Naive thymus-derived CD4-positive, alpha-beta T cell (primary cell): ENCODE measurements at regions not wholly inside any gene's neighbourhood (a gene's known extent, or its start where the extent isn't known, plus 50 kb on each side); places are given as distances from the start of the nearest gene placed in this dataset.

ENCODE experiments used
- ATAC-seq: fragments of 150-1000 bp; cut with Tn5 transposase; 2 replicates; pipeline ENCODE4 v1.10.0; 2021; ENCODE audit warnings: mild to moderate bottlenecking, moderate library complexity
- CTCF ChIA-PET: fragments of 350-600 bp; sonication (Branson Sonifier 250); formaldehyde crosslinking; loops from one replicate; lab custom pipeline; 2021; ENCODE audit warnings: antibody characterized with exemption; lab: Charles Lee
- POLR2A ChIA-PET: fragments of 350-600 bp; sonication (Branson Sonifier 250); formaldehyde crosslinking; loops from one replicate; lab custom pipeline; 2021; ENCODE audit warnings: antibody characterized with exemption, inconsistent platforms; lab: Charles Lee
- DNase-seq, 9 donors: peaks; one replicate each; pipeline versions ENCODE4 v3.0.0 to v3.0.0-alpha.2; 2020 to 2022; ENCODE audit warnings: mixed read lengths in 1 of 9
- H3K27ac ChIP-seq: one replicate; pipeline ENCODE4 v1.7.0; 2013; ENCODE audit warnings: mild to moderate bottlenecking, low read depth, low read length, moderate library complexity
- H3K27me3 ChIP-seq, 2 donors: one replicate each; pipeline ENCODE4 v1.7.0; 2013; ENCODE audit warnings: low read length in 2 of 2, mild to moderate bottlenecking in 2 of 2, moderate library complexity in 2 of 2; ENCODE audit not compliant: control insufficient read depth in 2 of 2, insufficient read depth in 2 of 2
- H3K36me3 ChIP-seq, 3 experiments: 1 replicate in 2 of 3; 2 replicates in 1 of 3; pipeline ENCODE4 v1.7.0; 2013; ENCODE audit warnings: low read length in 3 of 3, mild to moderate bottlenecking in 3 of 3, moderate library complexity in 1 of 3; ENCODE audit not compliant: insufficient read depth in 3 of 3, control insufficient read depth in 2 of 3
- H3K4me1 ChIP-seq, 2 donors: one replicate each; pipeline ENCODE4 v1.7.0; 2013; ENCODE audit warnings: low read length in 2 of 2, mild to moderate bottlenecking in 2 of 2, moderate library complexity in 1 of 2; ENCODE audit not compliant: control insufficient read depth in 2 of 2, insufficient read depth in 2 of 2
- H3K4me3 ChIP-seq: 2 replicates; pipeline ENCODE4 v1.7.0; 2013; ENCODE audit warnings: mild to moderate bottlenecking, low read length
- H3K9me3 ChIP-seq, 3 experiments: 1 replicate in 2 of 3; 2 replicates in 1 of 3; pipeline ENCODE4 v1.7.0; 2013; ENCODE audit warnings: low read length in 3 of 3; ENCODE audit not compliant: control insufficient read depth in 2 of 3
- H3K27ac Mint-ChIP-seq, 9 donors: one replicate each; pipeline ENCODE4 v1.8.0; 2020 to 2022; ENCODE audit warnings: mixed read lengths in 9 of 9, mild to moderate bottlenecking in 8 of 9, moderate library complexity in 5 of 9, inconsistent platforms in 2 of 9
- H3K27me3 Mint-ChIP-seq, 5 donors: one replicate each; pipeline ENCODE4 v1.8.0; 2021 to 2022; ENCODE audit warnings: mixed read lengths in 5 of 5, mild to moderate bottlenecking in 1 of 5
- H3K36me3 Mint-ChIP-seq, 5 donors: one replicate each; pipeline ENCODE4 v1.8.0; 2020 to 2022; ENCODE audit warnings: mixed read lengths in 5 of 5, mild to moderate bottlenecking in 3 of 5, inconsistent platforms in 1 of 5
- H3K4me1 Mint-ChIP-seq, 7 donors: one replicate each; pipeline ENCODE4 v1.8.0; 2020 to 2022; ENCODE audit warnings: mixed read lengths in 7 of 7, mild to moderate bottlenecking in 3 of 7, inconsistent platforms in 1 of 7
- H3K4me3 Mint-ChIP-seq, 10 donors: one replicate each; pipeline ENCODE4 v1.8.0; 2020 to 2022; ENCODE audit warnings: mild to moderate bottlenecking in 10 of 10, mixed read lengths in 10 of 10, moderate library complexity in 6 of 10, inconsistent platforms in 2 of 10
- H3K9me3 Mint-ChIP-seq, 11 donors: one replicate each; pipeline ENCODE4 v1.8.0; 2020 to 2022; ENCODE audit warnings: mixed read lengths in 11 of 11, mild to moderate bottlenecking in 4 of 11, inconsistent platforms in 1 of 11, moderate library complexity in 1 of 11
- intact Hi-C, 2 donors: fragments of 100-400 bp; cut with micrococcal nuclease; formaldehyde crosslinking; loops; one replicate each; pipeline ENCODE4 v1.15.1; 2023

- Mint-ChIP-seq H3K4me3 (no peak overlapping the region), H3K27me3 (peaks cover 0 to 4% (median 0%) of the 10 kb centered on the region in 5 donors), H3K9me3 (peaks cover 0 to 8% (median 0%) of the 10 kb centered on the region in 11 donors), H3K27ac (no peak overlapping the region), H3K4me1 (no peaks in the 10 kb centered on the region), H3K36me3 (no peaks in the 10 kb centered on the region)
- ChIA-PET POLR2A (no interaction called here), CTCF (no interaction called here)
- H3K36me3 ChIP-seq, result no peaks in the 10 kb centered on the region
- H3K4me3 ChIP-seq, result no peak overlapping the region
- no peaks in the 10 kb centered on the region for H3K9me3 ChIP-seq
- no peak for DNase-seq
- no peaks in the 10 kb centered on the region for H3K4me1 ChIP-seq
- H3K27me3 ChIP-seq, result no peaks in the 10 kb centered on the region
- intact Hi-C loops, result no loop called here
- H3K27ac ChIP-seq, result no peak overlapping the region
- no peak for ATAC-seq
Measured at GRCh38 chr1:218959784-218960183, 213.9 kb upstream of the LYPLAL1 start.

GRCh38 chr1:218964471-218965185 is 209.1 kb upstream of the LYPLAL1 start:
- DNase-seq (no peak), ATAC-seq (no peak)
- Histone ChIP-seq H3K36me3 (no peaks in the 10 kb centered on the region), H3K4me3 (no peak overlapping the region), H3K9me3 (no peaks in the 10 kb centered on the region), H3K27ac (no peak overlapping the region), H3K27me3 (no peaks in the 10 kb centered on the region), H3K4me1 (no peaks in the 10 kb centered on the region)
- ChIA-PET POLR2A (no interaction called here), CTCF (no interaction called here)
- Mint-ChIP-seq H3K4me3 (no peak overlapping the region), H3K27ac (no peak overlapping the region), H3K36me3 (no peaks in the 10 kb centered on the region), H3K9me3 (peaks cover 0 to 5% (median 2%) of the 10 kb centered on the region in 11 donors), H3K4me1 (no peaks in the 10 kb centered on the region), H3K27me3 (peaks cover 0 to 4% (median 0%) of the 10 kb centered on the region in 5 donors)
- intact Hi-C loops, result no loop called here

- Mint-ChIP-seq H3K27me3 (no peaks in the 10 kb centered on the region), H3K27ac (no peak overlapping the region), H3K9me3 (peaks cover 0 to 9% (median 2%) of the 10 kb centered on the region in 11 donors), H3K36me3 (no peaks in the 10 kb centered on the region), H3K4me1 (no peaks in the 10 kb centered on the region), H3K4me3 (no peak overlapping the region)
- H3K27ac ChIP-seq, result no peak overlapping the region
- ChIA-PET CTCF (no interaction called here), POLR2A (no interaction called here)
- no peaks in the 10 kb centered on the region for H3K4me1 ChIP-seq
- H3K9me3 ChIP-seq, result no peaks in the 10 kb centered on the region
- DNase-seq (no peak), ATAC-seq (no peak)
- H3K36me3 ChIP-seq, result no peaks in the 10 kb centered on the region
- H3K27me3 ChIP-seq, result no peaks in the 10 kb centered on the region
- intact Hi-C loops, result no loop called here
- H3K4me3 ChIP-seq, result no peak overlapping the region
Measured at GRCh38 chr1:218965821-218966220, 207.9 kb upstream of the LYPLAL1 start.

GRCh38 chr1:218967254-218967653 is 206.4 kb upstream of the LYPLAL1 start:
- H3K36me3 Mint-ChIP-seq, result no peaks in the 10 kb centered on the region
- no peak overlapping the region for H3K4me3 Mint-ChIP-seq
- H3K36me3 ChIP-seq, result no peaks in the 10 kb centered on the region
- no peaks in the 10 kb centered on the region for H3K9me3 ChIP-seq
- ATAC-seq (no peak), DNase-seq (no peak)
- ChIA-PET CTCF (no interaction called here), POLR2A (no interaction called here)
- H3K4me3 ChIP-seq, result no peak overlapping the region
- H3K4me1 Mint-ChIP-seq, result no peaks in the 10 kb centered on the region
- H3K4me1 ChIP-seq, result no peaks in the 10 kb centered on the region
- no peak overlapping the region for H3K27ac Mint-ChIP-seq
- H3K27me3 Mint-ChIP-seq, result no peaks in the 10 kb centered on the region
- H3K27ac ChIP-seq, result no peak overlapping the region
- peaks cover 0 to 9% (median 4%) of the 10 kb centered on the region in 11 donors for H3K9me3 Mint-ChIP-seq
- no peaks in the 10 kb centered on the region for H3K27me3 ChIP-seq
- intact Hi-C loops, result no loop called here

GRCh38 chr1:218967836-218968235 is 205.8 kb upstream of the LYPLAL1 start:
- Mint-ChIP-seq H3K4me1 (no peaks in the 10 kb centered on the region), H3K36me3 (no peaks in the 10 kb centered on the region), H3K4me3 (no peak overlapping the region), H3K27me3 (no peaks in the 10 kb centered on the region), H3K27ac (no peak overlapping the region), H3K9me3 (peaks cover 0 to 14% (median 4%) of the 10 kb centered on the region in 11 donors)
- intact Hi-C loops, result no loop called here
- Histone ChIP-seq H3K9me3 (no peaks in the 10 kb centered on the region), H3K36me3 (no peaks in the 10 kb centered on the region), H3K4me3 (no peak overlapping the region), H3K27me3 (no peaks in the 10 kb centered on the region), H3K27ac (no peak overlapping the region), H3K4me1 (no peaks in the 10 kb centered on the region)
- DNase-seq, result no peak
- ChIA-PET POLR2A (no interaction called here), CTCF (no interaction called here)
- no peak for ATAC-seq

GRCh38 chr1:218969006-218969405 is 204.7 kb upstream of the LYPLAL1 start:
- H3K27ac ChIP-seq, result no peak overlapping the region
- Mint-ChIP-seq H3K27me3 (no peaks in the 10 kb centered on the region), H3K4me1 (no peaks in the 10 kb centered on the region), H3K9me3 (peaks cover 0 to 14% (median 4%) of the 10 kb centered on the region in 11 donors), H3K27ac (no peak overlapping the region), H3K36me3 (no peaks in the 10 kb centered on the region), H3K4me3 (no peak overlapping the region)
- no peaks in the 10 kb centered on the region for H3K36me3 ChIP-seq
- no peak overlapping the region for H3K4me3 ChIP-seq
- H3K27me3 ChIP-seq, result no peaks in the 10 kb centered on the region
- intact Hi-C loops, result no loop called here
- H3K9me3 ChIP-seq, result peaks cover 0 to 3% (median 0%) of the 10 kb centered on the region in 3 experiments
- CTCF ChIA-PET, result no interaction called here
- DNase-seq (no peak), ATAC-seq (no peak)
- no peaks in the 10 kb centered on the region for H3K4me1 ChIP-seq
- POLR2A ChIA-PET, result no interaction called here

- H3K9me3 Mint-ChIP-seq, result peaks cover 0 to 14% (median 4%) of the 10 kb centered on the region in 11 donors
- ATAC-seq (no peak), DNase-seq (no peak)
- no peak overlapping the region for H3K4me3 Mint-ChIP-seq
- H3K4me1 Mint-ChIP-seq, result no peaks in the 10 kb centered on the region
- no peaks in the 10 kb centered on the region for H3K36me3 Mint-ChIP-seq
- no peaks in the 10 kb centered on the region for H3K4me1 ChIP-seq
- no peak overlapping the region for H3K4me3 ChIP-seq
- no peaks in the 10 kb centered on the region for H3K36me3 ChIP-seq
- no peak overlapping the region for H3K27ac Mint-ChIP-seq
- no peaks in the 10 kb centered on the region for H3K27me3 Mint-ChIP-seq
- POLR2A ChIA-PET, result no interaction called here
- no peaks in the 10 kb centered on the region for H3K27me3 ChIP-seq
- CTCF ChIA-PET, result no interaction called here
- no peak overlapping the region for H3K27ac ChIP-seq
- intact Hi-C loops, result no loop called here
- peaks cover 0 to 3% (median 0%) of the 10 kb centered on the region in 3 experiments for H3K9me3 ChIP-seq
Measured at GRCh38 chr1:218970397-218970990, 203.2 kb upstream of the LYPLAL1 start.
